Pancreas (tissue), 10 donors: ENCODE measurements at regions not wholly inside any gene's neighbourhood (a gene's known extent, or its start where the extent isn't known, plus 50 kb on each side); places are given as distances from the start of the nearest gene placed in this dataset.

Experiments
- ATAC-seq, 4 donors: fragments of 200-7000 bp; cut with Tn5 transposase; one replicate each; pipeline versions ENCODE4 v1.8.0 to v1.9.1; 2020; ENCODE audit warnings: mild to moderate bottlenecking in 4 of 4, moderate library complexity in 4 of 4
- DNase-seq, 6 donors: peaks; one replicate each; pipeline ENCODE4 v3.0.0-alpha.2; 2020
- FAIRE-seq: peaks from 2 replicates; lab custom pipeline; 2012; peaks lifted over from hg19 to GRCh38; lab: Jason Lieb, UNC
- H3K27ac ChIP-seq, 4 donors: fragments of 200-600 bp; sonication (generic); 1 replicate in 3 of 4; 2 replicates in 1 of 4; pipeline versions ENCODE4 v1.5.0 to v1.8.0; 2020
- H3K27me3 ChIP-seq, 4 donors: fragments of 200-600 bp; one replicate each; pipeline ENCODE4 v1.8.0; 2021
- H3K36me3 ChIP-seq, 3 donors: fragments of 200-600 bp; sonication (generic) in 1 of 3; one replicate each; pipeline versions ENCODE4 v1.5.0 to v1.8.0; 2020 to 2021
- H3K4me1 ChIP-seq, 3 donors: fragments of 200-600 bp; one replicate each; pipeline ENCODE4 v1.8.0; 2021
- H3K4me3 ChIP-seq, 4 donors: fragments of 200-600 bp; sonication (generic) in 2 of 4; one replicate each; pipeline versions ENCODE4 v1.5.0 to v1.8.0; 2020 to 2021
- H3K9me3 ChIP-seq, 4 donors: fragments of 200-600 bp; one replicate each; pipeline ENCODE4 v1.8.0; 2021
- WGBS, 2 donors: extraction: QIAGEN DNeasy Blood & Tissue Kit; methylation state at CpG; one replicate each; pipeline ENCODE4 v1.1.7; 2013; 5-methylcytosine and 5-hydroxymethylcytosine counted together
- intact Hi-C, 3 donors: fragments of 100-400 bp; cut with DNase I; formaldehyde crosslinking; loops; one replicate each; pipeline versions ENCODE4 v1.11.1 to v1.14.2; 2022
- TF ChIP-seq, protein P1 (sequence below), 4 donors: fragments of 200-600 bp; sonication (generic) in 3 of 4; IDR thresholded peaks; one replicate each; pipeline versions ENCODE4 v1.5.0 to v1.8.0; 2021; ENCODE audit warnings: antibody characterized with exemption in 4 of 4
- donor health status: healthy with polysubstance abuse.
- donor health status: DM: no; HTN: no; CAD: no; lungs with moderate emphysema.
- donor health status: DM: no; HTN: no; CAD: no.
- donor health status: control.
- donor health status: control.
- donor health status: Bipolar disorder and iron deficiency.
- donor health status: DM: yes; HTN: yes; CAD: no.
- donor health status: DM: no; HTN: no; CAD: no.
- donor health status: DM: no; HTN: no; CAD: no.
- donor health status: DM: yes; HTN: yes; CAD: no.

DNA sequence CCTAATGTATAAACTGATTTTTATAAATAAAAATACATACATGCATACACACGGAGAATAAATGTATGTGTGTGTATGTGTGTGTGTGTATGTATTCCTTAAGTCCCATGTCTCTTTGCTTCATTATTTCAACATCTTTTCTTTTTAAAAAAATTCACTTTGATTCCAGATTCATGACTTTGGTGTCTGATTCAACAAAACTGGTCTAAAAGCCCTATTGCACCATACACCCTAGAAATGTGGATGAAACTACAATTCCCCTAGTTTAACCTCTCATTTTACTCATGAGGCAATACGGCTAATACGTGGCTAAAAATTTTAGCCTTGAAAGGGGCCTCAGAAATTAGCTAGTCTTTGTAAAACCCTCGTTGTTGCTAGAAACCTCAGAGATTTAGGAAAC, 228.1 kb downstream of the ADAMTS9 start:
- no peak for FAIRE-seq
- Histone ChIP-seq H3K9me3 (no peaks in the 10 kb centered on the region), H3K4me3 (no peak overlapping the region), H3K36me3 (no peaks in the 10 kb centered on the region), H3K4me1 (no peaks in the 10 kb centered on the region), H3K27ac (no peak overlapping the region), H3K27me3 (no peaks in the 10 kb centered on the region)
- WGBS, 2 donors = 71 to 85% methylated on average over 4 of the region's 4 CpGs
- TF ChIP-seq, protein P1, sequence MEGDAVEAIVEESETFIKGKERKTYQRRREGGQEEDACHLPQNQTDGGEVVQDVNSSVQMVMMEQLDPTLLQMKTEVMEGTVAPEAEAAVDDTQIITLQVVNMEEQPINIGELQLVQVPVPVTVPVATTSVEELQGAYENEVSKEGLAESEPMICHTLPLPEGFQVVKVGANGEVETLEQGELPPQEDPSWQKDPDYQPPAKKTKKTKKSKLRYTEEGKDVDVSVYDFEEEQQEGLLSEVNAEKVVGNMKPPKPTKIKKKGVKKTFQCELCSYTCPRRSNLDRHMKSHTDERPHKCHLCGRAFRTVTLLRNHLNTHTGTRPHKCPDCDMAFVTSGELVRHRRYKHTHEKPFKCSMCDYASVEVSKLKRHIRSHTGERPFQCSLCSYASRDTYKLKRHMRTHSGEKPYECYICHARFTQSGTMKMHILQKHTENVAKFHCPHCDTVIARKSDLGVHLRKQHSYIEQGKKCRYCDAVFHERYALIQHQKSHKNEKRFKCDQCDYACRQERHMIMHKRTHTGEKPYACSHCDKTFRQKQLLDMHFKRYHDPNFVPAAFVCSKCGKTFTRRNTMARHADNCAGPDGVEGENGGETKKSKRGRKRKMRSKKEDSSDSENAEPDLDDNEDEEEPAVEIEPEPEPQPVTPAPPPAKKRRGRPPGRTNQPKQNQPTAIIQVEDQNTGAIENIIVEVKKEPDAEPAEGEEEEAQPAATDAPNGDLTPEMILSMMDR (IDR thresholded peaks at IDR 0.05) = no peak
- ATAC-seq = no peak
- intact Hi-C loops = no loop called here
- DNase-seq = no peak

DNA sequence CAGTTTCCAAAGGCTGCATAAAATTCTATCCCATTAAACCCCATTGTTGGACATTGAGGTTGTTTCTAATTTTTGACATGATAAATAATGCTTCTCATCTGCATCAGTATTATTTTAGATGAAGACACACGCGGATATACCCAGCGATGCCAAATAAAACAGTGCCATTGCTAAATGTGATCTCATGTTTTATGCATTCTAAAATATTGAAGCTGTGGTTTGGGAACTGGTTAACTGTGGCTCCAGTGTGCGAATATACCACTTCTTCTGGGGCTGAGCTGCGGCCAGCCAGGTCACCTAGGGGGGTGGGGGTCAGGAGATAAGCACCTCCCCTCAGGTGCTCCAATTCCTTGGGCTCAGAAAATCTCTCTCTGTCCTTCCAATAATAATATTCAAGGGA, 230.0 kb downstream of the ADAMTS9 start:
- no peak for FAIRE-seq
- DNase-seq = no peak
- no peak overlapping the region for H3K4me3 ChIP-seq
- H3K4me1 ChIP-seq = no peaks in the 10 kb centered on the region
- intact Hi-C loops = no loop called here
- no peaks in the 10 kb centered on the region for H3K27me3 ChIP-seq
- TF ChIP-seq, protein P1 (IDR thresholded peaks at IDR 0.05) = no peak
- WGBS, 2 donors = 74 to 76% methylated on average over 5 of the region's 5 CpGs
- no peak overlapping the region for H3K27ac ChIP-seq
- no peaks in the 10 kb centered on the region for H3K36me3 ChIP-seq
- no peak for ATAC-seq
- H3K9me3 ChIP-seq = no peaks in the 10 kb centered on the region

DNA sequence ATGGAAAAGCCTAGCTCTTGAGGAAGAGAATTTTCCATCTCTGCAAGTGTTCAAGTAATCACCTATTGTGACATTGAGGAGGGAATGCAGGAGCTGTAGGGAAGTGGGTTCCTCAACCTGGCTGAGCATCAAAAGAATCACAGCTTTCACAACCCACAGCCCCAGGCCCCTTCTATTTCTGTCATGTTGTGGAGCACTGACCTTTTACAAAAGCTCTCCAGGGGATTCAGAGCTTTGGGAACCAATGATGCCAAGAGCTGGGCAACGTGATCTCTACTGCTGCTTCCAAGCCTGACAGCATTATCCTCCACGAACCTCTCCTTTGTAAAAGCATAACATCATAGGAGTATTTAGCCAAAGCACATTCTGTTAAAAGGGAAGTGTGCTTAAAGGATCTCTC, 231.1 kb downstream of the ADAMTS9 start:
- Histone ChIP-seq H3K27ac (no peak overlapping the region), H3K4me3 (no peak overlapping the region), H3K4me1 (no peaks in the 10 kb centered on the region), H3K9me3 (no peaks in the 10 kb centered on the region), H3K36me3 (no peaks in the 10 kb centered on the region), H3K27me3 (no peaks in the 10 kb centered on the region)
- DNase-seq (no peak), ATAC-seq (no peak), FAIRE-seq (no peak)
- TF ChIP-seq, protein P1 (IDR thresholded peaks at IDR 0.05) = no peak
- intact Hi-C loops = no loop called here
- 67 to 68% methylated on average over 2 of the region's 2 CpGs for WGBS, 2 donors

DNA sequence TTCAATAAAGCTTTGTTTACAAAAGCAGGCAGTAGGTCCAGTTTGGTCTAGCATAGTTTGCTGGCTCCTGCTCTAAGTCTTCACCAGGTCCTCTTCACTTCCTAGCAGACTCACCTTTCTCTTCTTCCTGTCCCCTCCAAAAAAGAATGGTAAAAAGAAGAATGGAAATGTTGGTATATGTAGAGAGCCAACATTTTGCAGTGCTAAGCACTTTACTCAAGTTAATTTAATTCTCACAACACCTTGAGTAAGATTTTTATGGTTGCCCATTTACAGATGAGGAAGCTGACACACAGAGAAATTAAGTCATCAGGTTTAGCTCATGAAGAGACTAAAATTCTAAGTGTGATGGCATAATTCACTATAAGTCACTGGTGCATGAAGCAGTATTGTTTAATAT, 230.1 kb upstream of the PRICKLE2 start:
- H3K4me1 ChIP-seq = no peaks in the 10 kb centered on the region
- TF ChIP-seq, protein P1 (IDR thresholded peaks at IDR 0.05) = no peak
- H3K4me3 ChIP-seq = no peak overlapping the region
- no peak overlapping the region for H3K27ac ChIP-seq
- H3K36me3 ChIP-seq = no peaks in the 10 kb centered on the region
- H3K9me3 ChIP-seq = no peaks in the 10 kb centered on the region
- DNase-seq (no peak), ATAC-seq (no peak), FAIRE-seq (no peak)
- no peaks in the 10 kb centered on the region for H3K27me3 ChIP-seq
- intact Hi-C loops = no loop called here

DNA sequence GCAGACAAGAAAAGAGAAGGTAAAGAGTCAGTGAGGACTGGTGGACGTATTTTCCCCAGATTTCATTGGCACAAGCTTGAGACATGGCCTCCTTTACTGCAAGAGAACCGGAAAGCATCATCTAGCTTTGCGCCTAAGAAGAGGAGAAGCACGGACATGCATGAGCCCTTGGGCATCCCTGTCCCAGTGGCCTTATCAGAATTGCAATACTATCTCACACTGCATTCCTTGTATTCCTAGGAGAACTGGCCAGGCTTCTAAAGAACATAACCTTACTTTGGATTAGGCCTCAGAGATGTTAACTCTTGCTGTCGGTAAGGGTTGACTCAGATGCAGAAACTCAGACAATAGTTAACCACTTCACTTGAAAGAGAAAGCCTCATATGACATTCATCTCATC, 229.5 kb upstream of the PRICKLE2 start:
- Histone ChIP-seq H3K4me1 (no peaks in the 10 kb centered on the region), H3K36me3 (no peaks in the 10 kb centered on the region), H3K27ac (no peak overlapping the region), H3K4me3 (no peak overlapping the region), H3K27me3 (no peaks in the 10 kb centered on the region), H3K9me3 (no peaks in the 10 kb centered on the region)
- no peak for ATAC-seq
- DNase-seq = no peak
- TF ChIP-seq, protein P1 (IDR thresholded peaks at IDR 0.05) = no peak
- no peak for FAIRE-seq
- intact Hi-C loops = no loop called here
- WGBS, 2 donors = 82 to 83% methylated on average over 5 of the region's 5 CpGs
